Stimulated activated CD8-positive, alpha-beta memory T cell treated with anti-CD3 and anti-CD28 coated beads, Interleukin-7, amount 100 ng/mL, for 24 hours (primary cell): ENCODE measurements at regions not wholly inside any gene's neighbourhood (a gene's known extent, or its start where the extent isn't known, plus 50 kb on each side); places are given as distances from the start of the nearest gene placed in this dataset.
"Not testable (repeated sequence)": the region's sequence is repeated elsewhere in the genome, so short reads cannot be mapped to it uniquely, and the experiment has no call there.

ENCODE experiments used
- DNase-seq: peaks from one replicate; pipeline ENCODE4 v3.0.0-alpha.2; 2020; ENCODE audit warnings: low read depth

DNA sequence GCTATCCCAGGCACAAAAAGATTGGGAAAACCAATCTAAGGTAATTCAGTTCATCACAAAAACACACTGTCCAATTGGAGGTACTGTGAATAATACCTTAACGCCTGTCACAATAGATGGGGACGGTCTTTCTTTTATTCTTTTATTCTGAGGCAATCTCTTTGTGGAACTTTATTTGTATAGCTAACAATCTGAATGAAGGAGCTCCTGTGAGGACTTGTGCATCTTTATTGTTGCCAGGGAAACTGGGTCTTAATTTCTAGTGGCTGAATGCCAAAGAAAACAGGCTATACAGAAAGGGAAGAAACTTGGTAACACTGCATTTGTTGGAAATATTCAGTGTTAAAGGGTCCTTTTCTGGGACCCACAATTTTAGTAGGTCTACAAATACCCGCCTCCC lies 546.9 kb upstream of the C9orf72 start:
- DNase-seq: no peak

DNA sequence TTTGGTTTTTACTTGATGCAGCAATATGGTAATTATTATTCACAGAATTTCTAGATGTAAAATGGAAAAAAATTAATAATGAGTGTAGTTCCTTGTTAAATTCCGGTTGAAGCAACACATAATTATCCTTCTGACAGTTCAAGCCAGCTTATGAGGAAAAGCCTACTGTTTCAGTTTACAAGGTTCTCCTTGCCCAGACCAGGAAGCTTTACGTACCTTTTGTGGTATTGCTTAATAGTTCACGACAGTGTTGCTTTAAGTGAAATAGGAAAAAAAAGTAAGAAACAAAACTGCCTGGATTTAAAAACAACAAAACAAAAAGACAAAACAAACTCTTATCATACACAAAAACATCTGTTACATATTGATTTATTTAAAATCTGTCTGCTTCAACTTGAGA lies 547.3 kb upstream of the C9orf72 start:
- DNase-seq: no peak

DNA sequence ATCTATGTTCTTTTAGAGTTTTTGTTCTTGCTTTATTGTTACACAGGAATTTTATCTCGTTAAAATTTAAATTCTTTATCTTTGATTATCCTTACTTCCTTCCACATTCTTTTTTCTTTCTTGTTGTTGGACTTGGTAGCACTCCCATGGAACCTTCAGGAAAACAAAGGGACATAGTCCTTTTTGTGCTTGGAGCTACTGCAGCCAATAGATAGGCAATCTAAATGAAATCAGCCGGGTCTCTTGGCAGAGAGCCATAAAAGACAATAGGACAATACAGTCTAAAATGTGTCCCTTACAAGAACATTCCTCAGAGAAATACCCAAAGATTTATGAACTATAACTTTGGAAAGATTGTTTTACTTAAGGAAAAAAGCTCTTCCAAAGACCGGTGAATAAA lies 548.1 kb upstream of the C9orf72 start:
- DNase-seq: no peak

DNA sequence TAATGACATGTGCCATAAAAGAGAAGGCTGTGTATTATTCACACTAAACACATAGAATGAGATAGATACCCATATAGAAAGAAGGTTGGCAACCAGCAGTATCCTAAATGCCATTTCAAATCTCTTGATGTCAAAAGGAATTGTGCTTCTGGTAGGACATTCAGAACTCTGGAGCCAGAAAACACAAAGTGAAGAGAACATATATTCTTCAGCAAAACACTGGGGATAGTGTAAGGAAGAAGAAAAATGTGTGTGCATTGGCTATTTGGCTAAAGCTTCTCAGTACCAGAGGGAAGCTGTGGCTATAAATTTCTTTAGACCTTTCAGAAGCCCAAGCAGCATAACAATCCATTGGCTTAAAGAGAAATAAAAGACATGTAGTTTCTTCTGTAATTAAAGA lies 551.6 kb upstream of the C9orf72 start:
- no peak for DNase-seq

DNA sequence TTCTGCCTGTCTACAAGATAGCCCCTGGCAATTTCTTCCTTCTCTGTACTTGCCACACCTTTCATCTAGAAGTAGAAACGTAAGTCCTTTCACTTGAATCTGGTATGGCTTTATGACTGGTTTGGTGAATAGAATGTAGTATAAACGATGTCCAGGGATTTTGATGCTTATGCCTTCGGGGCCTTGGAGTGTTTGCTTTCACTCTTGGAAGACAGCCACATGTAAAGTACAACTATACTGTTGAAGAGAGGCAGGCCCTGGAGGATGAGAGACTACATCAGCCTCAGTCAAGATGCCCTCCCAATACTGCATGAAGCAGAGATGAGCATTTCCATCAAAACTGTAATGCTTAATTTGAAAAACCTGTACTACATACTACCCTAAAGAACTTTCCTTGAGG lies 553.8 kb upstream of the C9orf72 start:
- DNase-seq: no peak

DNA sequence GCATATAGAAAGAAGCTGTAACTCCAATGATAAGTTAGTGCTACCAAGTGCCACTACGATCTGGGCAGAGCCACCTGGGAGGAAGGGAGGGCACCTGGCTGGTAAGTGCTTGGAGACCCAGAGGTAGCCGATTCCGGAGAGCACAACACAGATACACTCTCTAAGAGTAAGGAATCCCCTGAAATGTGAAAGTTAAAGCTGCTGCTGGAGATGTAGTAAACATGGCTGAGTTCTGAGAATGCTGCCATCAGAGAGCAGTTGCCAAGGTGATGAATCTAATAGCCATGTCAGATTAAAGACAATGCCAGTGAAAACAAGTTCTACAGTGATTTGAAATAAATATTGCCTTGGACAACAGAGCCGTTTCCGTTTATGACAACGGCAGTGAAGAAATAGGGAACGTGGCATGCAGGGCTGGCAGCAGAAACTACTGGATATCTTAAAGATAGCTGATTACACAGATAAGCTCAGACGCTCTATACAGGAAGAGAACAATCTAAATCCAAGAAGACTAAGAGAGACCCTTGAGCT lies 561.2 kb upstream of the C9orf72 start:
- DNase-seq: no peak

DNA sequence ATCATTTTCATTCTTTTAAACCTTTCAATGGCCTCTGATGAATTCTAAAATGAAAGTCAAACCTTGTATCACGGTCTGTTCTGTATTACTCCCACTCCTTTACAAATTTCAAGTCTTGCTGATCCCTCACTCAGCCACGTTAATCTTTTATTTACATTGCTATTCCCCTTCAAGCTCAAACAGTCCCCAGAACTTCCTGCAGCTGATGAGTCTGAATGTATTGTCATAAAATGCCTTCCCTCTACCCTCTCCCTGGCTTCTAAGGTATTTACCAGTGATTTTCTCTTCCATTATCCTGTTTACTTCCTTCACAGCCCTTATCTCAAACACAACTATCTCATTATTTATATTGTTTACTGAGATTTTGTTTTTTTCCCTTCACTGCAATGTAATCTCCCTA lies 562.3 kb upstream of the C9orf72 start:
- DNase-seq: no peak

DNA sequence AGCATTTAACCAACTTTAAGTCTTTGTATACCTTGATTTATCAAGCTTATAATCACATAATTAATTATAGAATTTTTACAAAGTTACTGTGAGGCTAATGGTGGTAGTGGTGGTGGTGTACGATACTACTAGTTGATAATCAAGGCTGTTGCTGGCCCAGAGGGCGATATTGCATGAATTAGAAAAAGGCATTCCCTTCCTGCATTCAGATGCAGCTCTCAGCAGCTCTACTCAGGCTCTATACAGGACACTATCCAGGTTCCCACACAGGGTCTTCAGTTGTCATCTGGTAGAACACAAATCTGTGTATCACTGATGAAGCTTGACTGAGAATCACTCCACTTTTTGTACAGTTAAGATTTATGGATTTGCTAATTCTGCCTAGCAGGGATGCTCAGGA lies 562.8 kb upstream of the C9orf72 start:
- DNase-seq: no peak

DNA sequence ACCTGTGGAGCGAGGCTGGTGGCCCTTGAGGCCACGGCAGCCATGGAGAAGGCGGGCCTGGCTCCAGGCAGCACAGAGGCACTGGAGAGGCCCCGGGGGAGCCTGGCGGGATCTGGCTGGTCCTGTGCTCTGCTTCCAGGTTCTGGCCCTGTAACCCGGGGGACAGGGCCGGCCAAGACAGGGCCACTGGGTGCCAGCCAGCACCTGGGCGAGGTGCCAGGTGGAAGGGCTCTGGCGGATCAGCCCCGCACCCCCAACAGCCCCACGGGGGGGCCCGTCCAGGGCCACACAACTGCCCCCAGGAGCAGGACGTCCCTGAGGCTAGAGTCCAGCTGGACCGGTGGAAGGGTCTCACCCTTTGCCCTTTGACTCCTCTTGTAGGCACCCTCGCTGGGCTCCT lies 574.1 kb upstream of the C9orf72 start:
- DNase-seq: not testable (repeated sequence)

DNA sequence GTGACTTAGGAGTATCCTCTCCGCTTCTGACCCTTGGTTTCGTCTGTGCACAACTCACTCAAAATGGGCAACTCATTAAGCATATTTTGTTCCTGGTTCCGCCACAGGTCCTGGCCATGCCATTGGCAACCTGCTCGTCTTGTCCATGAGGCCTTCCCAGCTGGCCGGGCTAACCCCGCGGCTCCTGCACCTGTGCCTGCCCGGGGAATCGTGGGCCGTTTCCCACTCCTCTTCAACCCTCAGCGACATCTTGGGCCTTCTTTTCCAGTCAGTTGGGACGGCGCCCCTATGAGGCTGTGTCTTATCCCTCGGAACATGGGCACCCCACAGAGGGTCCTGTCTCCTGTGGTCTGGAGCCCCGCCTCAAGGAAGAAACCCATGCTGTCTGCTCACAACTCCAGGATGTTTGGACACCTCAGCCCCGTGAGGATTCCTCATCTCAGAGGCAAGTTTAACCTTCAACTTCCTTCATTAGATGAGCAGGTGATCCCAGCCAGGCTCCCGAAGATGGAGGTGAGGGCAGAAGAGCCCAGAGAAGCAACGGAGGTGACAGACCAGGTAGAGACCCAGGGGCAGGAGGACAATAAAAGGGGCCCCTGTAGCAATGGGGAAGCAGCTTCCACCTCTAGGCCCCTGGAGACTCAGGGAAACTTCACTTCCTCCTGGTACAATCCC lies 574.8 kb upstream of the C9orf72 start:
- not testable (repeated sequence) for DNase-seq

DNA sequence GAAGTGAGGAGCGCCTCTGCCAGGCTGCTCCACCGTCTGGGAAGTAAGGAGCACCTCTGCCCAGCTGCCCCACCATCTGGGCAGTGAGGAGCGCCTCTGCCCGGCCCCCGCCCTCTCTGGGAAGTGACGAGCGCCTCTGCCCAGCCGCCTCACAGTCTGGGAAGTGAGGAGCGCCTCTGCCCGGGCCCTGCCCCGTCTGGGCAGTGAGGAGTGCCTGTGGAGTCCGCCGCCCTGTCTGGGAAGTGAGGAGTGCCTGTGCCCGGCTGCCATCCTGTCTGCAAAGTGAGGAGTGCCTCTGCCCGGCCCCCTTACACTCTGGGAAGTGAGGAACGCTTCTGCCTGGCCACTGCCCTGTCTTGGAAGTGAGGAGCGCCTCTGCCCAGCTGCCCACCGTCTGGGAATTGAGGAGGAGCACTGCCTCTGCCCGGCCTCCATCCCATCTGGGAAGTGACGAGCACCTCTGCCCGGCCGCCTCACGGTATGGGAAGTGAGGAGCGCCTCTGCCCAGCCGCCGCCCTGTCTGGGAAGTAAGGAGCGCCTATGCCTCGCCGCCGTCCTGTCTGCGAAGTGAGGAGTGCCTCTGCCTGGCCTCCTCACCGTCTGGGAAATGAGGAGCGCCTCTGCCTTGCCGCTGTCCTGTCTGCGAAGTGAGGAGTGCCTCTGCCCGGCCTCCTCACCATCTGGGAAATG lies 576.2 kb upstream of the C9orf72 start:
- not testable (repeated sequence) for DNase-seq

DNA sequence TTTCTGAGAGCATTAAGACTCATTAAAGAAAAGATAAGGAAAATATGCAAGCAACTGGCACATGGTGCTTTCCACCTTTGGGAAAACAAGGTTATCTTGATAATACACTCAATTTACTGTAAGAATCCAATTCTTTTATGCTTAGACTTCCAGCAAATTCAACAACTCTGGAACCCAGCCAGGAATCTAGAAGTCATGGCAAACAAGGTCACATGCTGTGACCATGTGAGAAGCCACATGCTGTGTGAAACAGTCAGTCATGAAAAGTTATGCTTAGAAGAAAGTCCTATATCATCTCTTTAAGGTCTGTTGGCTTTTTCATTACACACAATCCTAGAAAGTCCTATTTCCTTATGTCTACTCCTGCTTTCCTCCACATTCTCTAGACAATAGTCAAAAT lies 581.8 kb upstream of the C9orf72 start:
- no peak for DNase-seq

DNA sequence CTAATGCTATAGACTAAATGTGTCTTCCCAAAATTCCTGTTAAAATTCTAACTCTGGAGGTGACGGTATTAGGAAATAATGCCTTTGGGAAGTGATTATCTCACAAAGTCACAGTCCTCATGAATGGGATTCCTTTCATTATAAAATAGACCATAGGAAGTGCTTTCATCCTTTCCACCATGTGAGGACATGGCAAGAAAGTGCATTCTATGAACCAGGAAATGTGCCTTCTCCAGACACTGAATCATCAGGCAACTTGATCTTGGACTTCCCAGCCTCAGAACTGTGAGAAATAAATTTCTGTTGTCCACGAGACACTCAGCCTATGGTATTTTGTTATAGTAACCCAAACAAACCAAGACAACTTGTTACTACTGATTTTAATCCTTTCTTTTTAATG lies 582.4 kb upstream of the C9orf72 start:
- no peak for DNase-seq

DNA sequence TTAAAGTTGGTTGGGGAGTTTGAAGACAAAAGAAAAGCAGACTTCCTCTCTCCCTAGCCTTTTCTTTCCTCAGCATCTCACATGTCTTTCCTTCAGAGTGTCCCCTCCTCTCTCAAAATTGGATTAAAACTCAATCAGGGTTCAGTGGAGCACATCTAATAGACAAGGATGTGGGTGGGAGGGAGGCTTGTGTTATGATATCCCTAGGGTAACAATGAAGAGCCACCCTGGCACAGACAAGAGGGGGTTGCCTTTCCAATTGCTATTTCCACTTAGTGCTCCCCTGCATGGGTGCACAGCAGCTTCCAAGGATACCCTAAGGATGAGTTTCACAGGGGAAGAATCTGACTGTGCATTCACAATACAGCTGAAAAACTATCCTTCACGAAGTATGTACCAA lies 585.2 kb upstream of the C9orf72 start:
- no peak for DNase-seq

DNA sequence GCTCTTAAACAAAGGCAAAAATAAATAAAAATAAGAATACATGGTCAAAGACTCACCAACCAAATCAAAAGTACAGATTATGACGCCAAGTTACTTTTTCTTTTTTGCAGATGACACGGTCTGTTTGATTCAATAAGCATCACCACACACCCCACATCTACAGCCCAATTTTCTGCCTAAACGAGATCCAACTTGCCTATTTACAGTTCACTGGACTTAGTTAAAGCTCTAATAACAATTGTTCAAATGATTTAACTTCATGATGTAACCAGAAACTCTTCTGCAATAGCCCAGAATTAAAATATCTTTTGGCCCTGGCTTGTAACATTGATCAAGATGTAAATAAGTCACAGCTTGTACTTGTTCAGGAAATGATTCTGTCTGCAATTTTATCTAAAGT lies 590.3 kb upstream of the C9orf72 start:
- no peak for DNase-seq

DNA sequence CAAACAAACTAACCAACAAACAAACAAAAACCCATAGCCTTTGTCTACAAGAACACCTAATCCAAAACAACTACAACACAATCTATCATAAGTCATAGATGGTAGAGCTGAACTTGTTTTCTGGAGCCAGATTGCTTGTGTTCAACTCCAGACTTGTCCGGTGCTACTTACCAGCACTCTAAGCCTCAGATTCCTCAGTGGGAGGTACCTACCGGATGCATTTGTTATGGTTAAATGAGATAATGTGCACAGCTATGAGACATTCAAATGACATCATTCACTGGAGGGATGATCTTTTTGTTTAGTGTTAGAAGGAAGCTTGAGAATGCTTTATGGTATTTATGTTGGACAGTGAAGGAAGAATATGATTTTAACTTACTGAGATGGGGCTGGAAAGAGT lies 592.9 kb upstream of the C9orf72 start:
- no peak for DNase-seq

DNA sequence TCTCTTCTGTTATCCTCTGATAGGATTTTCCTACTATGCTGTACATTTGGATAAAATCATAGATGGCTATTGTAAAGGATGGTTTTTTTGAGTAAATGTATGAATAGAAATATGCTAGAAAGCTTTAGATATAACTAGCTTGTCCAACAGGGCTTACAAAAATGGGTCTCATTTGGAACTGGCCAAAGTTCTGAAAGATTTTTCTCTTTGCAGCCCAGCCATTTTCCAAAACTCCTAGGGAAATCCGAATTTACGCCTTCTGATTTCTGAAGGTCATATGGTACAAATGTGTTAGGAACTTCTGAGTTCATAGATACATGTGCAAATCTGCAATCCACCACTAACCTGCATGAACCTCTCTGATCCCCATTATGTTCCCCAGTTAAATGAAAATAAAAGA lies 603.9 kb upstream of the C9orf72 start:
- DNase-seq: no peak

DNA sequence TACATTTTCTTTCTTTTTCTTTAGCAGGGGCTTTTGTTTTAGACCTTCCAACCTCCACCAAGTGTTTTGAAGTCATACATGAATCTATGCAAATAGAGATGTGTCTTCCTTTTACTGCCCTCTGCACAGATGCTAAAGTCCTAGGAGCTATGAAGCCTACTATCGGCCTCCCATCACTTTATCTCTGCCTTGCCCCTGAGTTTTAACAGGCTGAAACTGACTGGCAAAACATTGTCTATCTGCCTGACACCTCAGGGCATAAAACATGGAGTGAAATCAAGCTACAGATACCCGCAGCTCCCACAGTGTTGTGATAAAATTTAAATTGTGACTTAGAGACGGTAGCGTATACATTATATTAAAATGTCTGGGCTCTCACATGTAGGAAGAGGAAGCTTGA lies 604.6 kb upstream of the C9orf72 start:
- DNase-seq: no peak

DNA sequence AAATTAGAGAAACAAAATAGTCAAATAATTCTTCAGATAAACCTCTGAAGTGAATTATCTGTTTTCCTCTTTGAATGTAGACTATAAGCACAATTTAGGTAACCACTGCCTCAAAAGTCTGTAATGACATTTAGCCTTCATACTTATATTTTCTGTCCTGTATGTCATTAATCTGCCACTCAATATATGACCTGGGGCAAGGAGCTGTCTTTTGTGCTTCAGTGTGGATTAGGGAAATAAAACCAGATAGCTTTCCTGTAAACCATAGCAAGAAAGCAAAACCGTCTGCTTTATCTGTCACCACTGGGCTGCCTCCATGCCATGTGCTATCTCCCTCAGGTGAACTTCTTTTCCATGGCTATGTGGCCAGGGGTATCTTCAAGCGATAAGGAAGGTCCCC lies 606.6 kb upstream of the C9orf72 start:
- DNase-seq: no peak

DNA sequence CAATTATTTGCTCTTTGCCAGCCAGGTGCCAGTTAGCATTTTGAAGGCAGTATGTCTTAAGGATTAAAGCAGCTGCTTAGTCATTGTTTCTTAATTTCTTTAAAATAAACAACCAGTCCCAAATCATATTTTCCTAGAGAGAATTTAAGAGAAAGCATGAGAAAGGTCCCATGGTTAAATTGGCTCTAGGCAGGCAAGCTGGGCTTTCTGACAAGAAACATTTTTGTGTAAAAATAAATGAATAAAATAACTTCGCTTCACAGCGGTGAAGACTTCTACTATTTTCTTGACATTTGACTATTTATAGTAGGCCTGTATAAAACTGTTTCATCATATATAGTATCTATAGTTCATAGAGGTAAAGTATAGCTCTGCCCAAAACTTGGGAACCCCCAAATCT lies 617.7 kb upstream of the C9orf72 start:
- DNase-seq: no peak

DNA sequence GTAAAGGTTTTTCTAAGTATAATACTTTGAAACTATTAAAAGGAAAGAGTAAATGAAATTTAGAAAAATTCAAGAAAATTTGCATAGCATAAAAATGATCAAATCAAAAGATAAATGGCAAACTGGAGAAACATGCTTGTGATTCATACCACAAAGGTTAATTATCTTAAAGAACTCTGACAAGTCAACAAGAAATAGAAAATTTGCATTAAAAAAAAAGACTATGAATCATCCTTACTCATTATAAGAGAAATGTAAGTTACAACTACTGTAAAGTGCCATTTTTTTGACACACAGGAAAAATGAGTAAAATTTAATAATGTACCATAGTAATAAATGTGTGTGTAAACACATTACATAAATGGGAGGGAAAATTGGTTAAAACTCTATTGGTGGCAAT lies 624.4 kb upstream of the C9orf72 start:
- no peak for DNase-seq

DNA sequence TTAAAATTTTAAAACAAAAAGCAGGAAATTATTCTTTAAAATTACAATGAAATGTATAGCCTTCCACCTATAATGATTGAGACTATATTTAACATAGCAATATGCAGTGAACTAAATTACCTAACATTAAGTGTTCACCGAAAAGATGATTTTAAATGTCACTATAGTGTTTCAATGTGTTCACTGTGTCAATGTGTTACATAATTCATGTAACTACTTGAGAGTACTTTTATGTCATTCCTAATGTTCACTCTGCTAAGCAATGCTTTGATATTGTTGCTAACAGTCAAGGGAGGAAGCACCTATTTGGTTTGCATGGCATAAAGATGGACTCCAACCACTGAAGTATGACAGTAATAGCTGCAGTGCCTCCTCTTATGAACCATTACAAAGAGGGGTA lies 629.8 kb upstream of the C9orf72 start:
- no peak for DNase-seq

DNA sequence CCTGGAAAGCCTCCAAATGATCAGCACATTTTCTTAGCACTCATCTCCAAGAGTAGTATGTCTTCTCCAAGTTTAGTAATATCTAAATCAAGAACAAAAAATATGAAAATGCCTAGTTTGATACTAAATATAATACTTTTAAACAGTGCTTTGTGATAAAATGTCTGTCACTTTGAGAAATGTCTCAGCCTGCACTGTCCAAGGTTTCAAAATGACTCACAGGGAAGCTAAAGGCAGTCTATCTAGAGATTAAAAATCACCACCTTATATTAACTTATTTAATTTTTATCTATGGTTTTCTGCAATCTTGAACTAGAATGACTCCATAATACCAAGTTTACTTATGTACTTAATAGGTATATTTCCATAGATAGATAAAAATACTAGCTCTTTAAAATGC lies 633.0 kb upstream of the C9orf72 start:
- DNase-seq: no peak

DNA sequence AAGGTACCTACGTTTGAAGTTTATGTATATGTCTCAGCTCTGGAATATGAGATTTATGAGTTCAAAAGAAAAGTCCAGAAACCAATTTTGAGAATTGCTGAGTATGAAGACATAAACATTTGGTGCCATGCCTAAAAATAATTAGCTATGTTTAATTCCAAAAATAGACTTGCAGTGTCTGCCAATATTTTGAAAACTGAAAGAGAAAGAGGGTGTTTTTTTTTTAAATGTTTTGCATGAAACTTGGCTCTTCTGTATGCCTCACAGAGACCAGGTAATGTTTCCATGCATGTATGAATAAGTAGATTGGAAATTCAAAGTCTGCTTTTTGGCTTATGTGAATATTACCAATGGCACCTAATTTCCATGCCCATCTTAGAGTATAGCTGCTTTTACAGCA lies 634.4 kb upstream of the C9orf72 start:
- no peak for DNase-seq
